ENCODE measurements at regions not wholly inside any gene's neighbourhood (a gene's known extent, or its start where the extent isn't known, plus 50 kb on each side); places are given as distances from the start of the nearest gene placed in this dataset.

- intact Hi-C loops (cut with DNase I) = no loop called here
- H3K4me3 ChIP-seq = no peak overlapping the region
- no peak for TF ChIP-seq CTCF (IDR thresholded peaks at IDR 0.05)
- H3K4me1 ChIP-seq = no peaks in the 10 kb centered on the region
- no peak for DNase-seq
- H3K27ac ChIP-seq = no peak overlapping the region
- no peaks in the 10 kb centered on the region for H3K9me3 ChIP-seq
- no peaks in the 10 kb centered on the region for H3K36me3 ChIP-seq
- no peak overlapping the region for H3K9ac ChIP-seq (ENCODE audit: low read depth in 2 of 2, low read length in 2 of 2)
- no peaks in the 10 kb centered on the region for H3K27me3 ChIP-seq
These were observed 291.7 kb downstream of the NUAK1 start for GRCh38 chr12:105847068-105847467.

GRCh38 chr12:105848286-105848685 lies 290.5 kb downstream of the NUAK1 start:
- no peaks in the 10 kb centered on the region for H3K36me3 ChIP-seq
- H3K4me1 ChIP-seq = no peaks in the 10 kb centered on the region
- DNase-seq = no peak
- no peak overlapping the region for H3K4me3 ChIP-seq
- TF ChIP-seq CTCF (IDR thresholded peaks at IDR 0.05) = no peak
- H3K27ac ChIP-seq = no peak overlapping the region
- no peak overlapping the region for H3K9ac ChIP-seq (ENCODE audit: low read depth in 2 of 2, low read length in 2 of 2)
- intact Hi-C loops (cut with DNase I) = no loop called here
- H3K27me3 ChIP-seq = no peaks in the 10 kb centered on the region
- H3K9me3 ChIP-seq = no peaks in the 10 kb centered on the region

DNA sequence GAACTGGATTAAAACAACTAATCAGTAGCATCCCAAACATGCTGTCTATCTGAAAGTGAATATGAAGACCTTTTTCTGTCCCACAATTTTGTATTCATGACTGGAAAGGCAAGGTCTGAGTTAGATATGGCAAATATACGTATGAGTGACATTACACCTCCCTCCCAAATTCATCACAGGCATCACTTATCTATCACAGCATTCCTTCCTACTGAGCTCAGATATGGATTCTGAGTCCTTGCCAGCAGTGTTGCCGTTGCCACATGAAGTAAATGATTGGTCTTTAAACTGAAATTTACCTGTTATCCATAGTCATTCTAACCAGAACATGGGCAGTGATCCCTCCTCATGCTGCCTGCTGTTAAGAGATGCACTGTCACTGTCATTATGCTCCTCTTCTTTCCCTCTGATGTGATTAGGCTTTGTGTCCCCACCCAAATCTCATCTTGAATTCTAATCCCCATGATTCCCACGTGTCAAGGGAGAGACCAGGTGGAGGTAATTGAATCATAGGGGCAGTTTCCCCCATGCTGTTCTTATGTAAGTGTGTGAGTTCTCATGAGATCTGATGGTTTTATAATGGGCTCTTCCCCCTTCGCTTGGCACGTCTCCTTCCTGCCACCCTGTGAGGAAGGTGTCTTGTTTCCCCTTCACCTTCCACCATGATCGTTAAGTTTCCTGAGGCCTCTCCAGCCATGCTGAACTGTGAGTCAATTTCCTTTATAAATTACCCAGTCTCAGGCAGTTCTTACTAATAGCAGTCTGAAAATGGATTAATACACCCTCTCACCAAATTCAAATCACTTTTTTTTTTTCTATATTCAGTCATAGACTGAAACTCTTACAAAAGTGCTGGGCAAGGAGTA lies 288.4 kb downstream of the NUAK1 start:
- intact Hi-C loops (cut with DNase I) = no loop called here
- Histone ChIP-seq H3K9ac (ENCODE audit: low read depth in 2 of 2, low read length in 2 of 2) (no peak overlapping the region), H3K27ac (no peak overlapping the region), H3K27me3 (no peaks in the 10 kb centered on the region), H3K4me1 (no peaks in the 10 kb centered on the region), H3K4me3 (no peak overlapping the region), H3K36me3 (no peaks in the 10 kb centered on the region), H3K9me3 (no peaks in the 10 kb centered on the region)
- TF ChIP-seq CTCF (IDR thresholded peaks at IDR 0.05) = no peak
- no peak for DNase-seq

DNA sequence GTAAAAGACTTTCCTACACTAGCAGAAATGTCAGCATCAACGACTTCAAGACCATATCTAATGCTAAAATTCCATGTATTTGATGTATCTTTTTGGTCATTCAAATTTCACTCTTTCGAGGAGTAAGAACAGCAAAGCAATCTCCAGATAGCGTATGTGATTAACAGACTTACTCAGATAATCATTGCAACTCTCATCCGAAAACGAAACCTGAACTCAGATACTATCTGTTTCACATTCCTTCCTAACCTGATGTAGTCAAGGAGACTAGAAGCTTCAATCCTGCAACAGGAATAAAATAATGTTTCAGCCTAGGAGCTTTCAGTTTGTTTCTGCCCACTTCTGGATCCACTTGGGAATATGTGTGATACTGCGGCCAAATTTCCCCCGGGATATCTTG lies 286.3 kb downstream of the NUAK1 start:
- Histone ChIP-seq H3K9ac (ENCODE audit: low read depth in 2 of 2, low read length in 2 of 2) (no peak overlapping the region), H3K27me3 (no peaks in the 10 kb centered on the region), H3K36me3 (no peaks in the 10 kb centered on the region), H3K27ac (no peak overlapping the region), H3K4me3 (no peak overlapping the region), H3K9me3 (no peaks in the 10 kb centered on the region), H3K4me1 (no peaks in the 10 kb centered on the region)
- DNase-seq = no peak
- intact Hi-C loops (cut with DNase I) = no loop called here
- no peak for TF ChIP-seq CTCF (IDR thresholded peaks at IDR 0.05)

GRCh38 chr12:105852951-105853350 lies 285.8 kb downstream of the NUAK1 start:
- Histone ChIP-seq H3K9ac (ENCODE audit: low read depth in 2 of 2, low read length in 2 of 2) (no peak overlapping the region), H3K9me3 (no peaks in the 10 kb centered on the region), H3K27ac (no peak overlapping the region), H3K4me3 (no peak overlapping the region), H3K4me1 (no peaks in the 10 kb centered on the region), H3K36me3 (no peaks in the 10 kb centered on the region), H3K27me3 (no peaks in the 10 kb centered on the region)
- intact Hi-C loops (cut with DNase I) = no loop called here
- TF ChIP-seq CTCF (IDR thresholded peaks at IDR 0.05) = no peak
- DNase-seq = no peak

Data from colonic mucosa (tissue), 4 donors.